ENCODE measurements at regions not wholly inside any gene's neighbourhood (a gene's known extent, or its start where the extent isn't known, plus 50 kb on each side); places are given as distances from the start of the nearest gene placed in this dataset.
"Not testable (repeated sequence)": the region's sequence is repeated elsewhere in the genome, so short reads cannot be mapped to it uniquely, and the experiment has no call there.

- in situ Hi-C loops (cut with HindIII; ENCODE audit: low sequenced_read_pairs): no loop called here
- no peak for DNase-seq (ENCODE audit: low spot score)
Observed at GRCh38 chr2:142426064-142426463, 295.2 kb upstream of the LRP1B start.

DNA sequence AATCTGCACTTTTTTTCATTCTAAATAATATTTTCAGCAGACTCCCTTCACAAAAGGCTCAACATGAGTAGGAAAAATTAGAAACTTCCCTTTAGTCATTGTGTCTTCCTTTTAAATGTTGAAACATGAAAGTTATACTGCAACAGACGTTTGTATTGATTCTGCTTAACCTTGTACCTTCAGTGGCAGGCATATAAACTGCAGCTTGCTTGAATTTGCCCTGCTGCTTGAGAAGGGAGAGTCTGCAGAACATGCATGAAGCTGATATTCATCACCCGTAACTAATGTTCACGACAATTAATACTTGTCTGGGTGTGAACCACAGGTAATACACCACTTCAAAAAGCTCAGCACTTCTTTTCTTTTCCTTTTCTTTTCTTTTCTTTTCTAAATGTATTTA lies 294.7 kb upstream of the LRP1B start:
- no peak for DNase-seq (ENCODE audit: low spot score)
- in situ Hi-C loops (cut with HindIII; ENCODE audit: low sequenced_read_pairs): no loop called here

GRCh38 chr2:142423603-142424002 lies 292.8 kb upstream of the LRP1B start:
- in situ Hi-C loops (cut with HindIII; ENCODE audit: low sequenced_read_pairs): no loop called here
- no peak for DNase-seq (ENCODE audit: low spot score)

GRCh38 chr2:142422769-142423168 lies 292.0 kb upstream of the LRP1B start:
- in situ Hi-C loops (cut with HindIII; ENCODE audit: low sequenced_read_pairs): no loop called here
- peak; percentile 30 for DNase-seq (ENCODE audit: low spot score)

GRCh38 chr2:142422041-142422440 lies 291.2 kb upstream of the LRP1B start:
- DNase-seq (ENCODE audit: low spot score): no peak
- in situ Hi-C loops (cut with HindIII; ENCODE audit: low sequenced_read_pairs): no loop called here

DNA sequence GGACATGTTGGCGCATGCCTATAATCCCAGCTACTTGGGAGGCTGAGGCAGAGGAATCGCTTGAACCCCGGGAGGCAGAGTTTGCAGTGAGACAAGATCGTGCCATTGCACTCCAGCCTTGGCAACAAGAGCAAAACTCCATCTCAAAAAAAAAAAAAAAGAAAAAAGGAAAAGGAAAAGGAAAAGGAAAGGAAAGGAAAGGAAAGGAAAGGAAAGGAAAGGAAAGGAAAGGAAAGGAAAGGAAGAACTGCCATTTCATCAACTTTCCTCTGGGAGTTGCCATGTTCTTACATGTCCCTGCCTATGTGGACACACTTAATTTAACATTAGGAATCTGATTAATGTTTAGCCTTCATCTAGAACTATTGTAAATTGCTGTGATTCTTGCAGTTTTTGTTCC lies 287.9 kb upstream of the LRP1B start:
- in situ Hi-C loops (cut with HindIII; ENCODE audit: low sequenced_read_pairs); DNase-seq (ENCODE audit: low spot score): not testable (repeated sequence)

DNA sequence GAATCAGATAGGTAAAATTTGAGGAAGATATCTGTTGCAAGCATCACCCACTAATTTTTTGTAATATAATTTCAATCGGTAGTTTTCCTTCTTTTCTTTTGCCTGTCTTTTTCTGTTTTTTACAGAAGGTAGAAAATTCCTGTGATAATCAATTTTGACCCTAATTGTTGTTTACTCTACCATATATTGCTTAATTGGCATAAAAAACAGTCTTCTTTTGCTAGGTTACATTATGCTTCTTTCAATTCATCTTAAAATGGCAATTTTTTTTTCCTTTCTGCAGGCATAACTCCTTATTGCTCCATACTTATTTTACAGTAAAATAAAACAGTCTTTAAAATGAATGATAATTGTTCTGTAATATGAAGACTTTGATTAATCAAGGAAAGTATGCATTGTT lies 286.2 kb upstream of the LRP1B start:
- in situ Hi-C loops (cut with HindIII; ENCODE audit: low sequenced_read_pairs): no loop called here
- DNase-seq (ENCODE audit: low spot score): no peak

GRCh38 chr2:142415461-142415860 lies 284.6 kb upstream of the LRP1B start:
- in situ Hi-C loops (cut with HindIII; ENCODE audit: low sequenced_read_pairs): no loop called here

DNA sequence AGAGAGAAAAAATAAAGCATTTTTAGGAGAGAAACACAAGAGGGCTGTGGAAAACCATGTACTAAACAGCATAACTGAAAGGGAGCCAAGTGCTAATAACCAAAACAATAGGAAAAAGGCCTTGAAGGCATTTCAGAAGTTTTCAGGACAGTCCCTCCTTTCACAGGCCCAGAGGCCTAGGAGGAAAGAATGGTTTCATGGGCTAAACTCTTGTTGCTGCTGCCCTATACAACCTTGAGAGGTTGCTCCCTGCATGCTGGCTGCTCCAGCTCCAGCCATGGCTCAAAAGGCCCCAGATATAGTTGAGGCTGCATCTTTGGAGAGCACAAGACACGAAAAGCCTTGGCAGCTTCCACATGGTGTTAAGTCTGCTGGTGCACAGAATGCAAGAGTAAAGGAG lies 267.4 kb upstream of the LRP1B start:
- DNase-seq (ENCODE audit: low spot score): no peak
- in situ Hi-C loops (cut with HindIII; ENCODE audit: low sequenced_read_pairs): no loop called here

More at GRCh38 chr2:142415461-142415860, 284.6 kb upstream of the LRP1B start:
- DNase-seq (ENCODE audit: low spot score): no peak

DNA sequence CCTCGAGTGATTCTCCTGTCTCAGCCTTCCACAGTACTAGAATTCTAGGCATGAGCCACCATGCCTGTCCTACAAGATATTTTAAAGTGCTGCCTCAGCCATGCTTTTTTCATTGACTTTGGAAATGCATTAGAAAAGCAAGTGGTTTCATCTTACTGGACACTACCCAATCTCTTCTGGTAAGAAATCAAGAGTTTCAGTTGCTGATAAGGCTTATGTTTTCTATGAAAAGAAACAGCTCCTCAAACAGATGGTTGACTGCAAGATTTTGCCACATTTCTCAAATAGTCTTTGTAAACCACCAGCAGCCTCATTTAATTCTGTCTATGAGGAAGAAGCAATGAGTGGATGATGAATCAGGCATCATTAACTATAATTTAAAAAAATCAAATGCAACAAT lies 264.5 kb upstream of the LRP1B start:
- in situ Hi-C loops (cut with HindIII; ENCODE audit: low sequenced_read_pairs): no loop called here
- no peak for DNase-seq (ENCODE audit: low spot score)

DNA sequence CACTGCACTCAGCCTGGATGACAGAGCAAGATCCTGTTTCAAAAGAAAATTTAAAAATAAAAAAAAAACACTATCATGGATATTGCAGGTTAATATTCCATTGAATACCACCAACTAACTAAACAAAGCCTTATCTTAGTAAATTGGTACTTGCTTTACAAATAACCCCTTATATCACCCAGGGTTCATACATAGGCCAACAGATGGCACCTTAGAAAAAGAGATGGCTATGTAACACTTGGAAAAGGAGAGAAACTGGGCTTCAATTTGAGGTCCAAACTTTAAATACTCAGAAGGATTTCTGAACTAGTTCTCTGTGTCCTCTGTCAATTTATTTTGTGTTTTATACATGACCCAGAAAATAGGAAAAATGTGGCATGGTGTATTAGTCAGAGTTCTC lies 249.6 kb upstream of the LRP1B start:
- no peak for DNase-seq (ENCODE audit: low spot score)
- in situ Hi-C loops (cut with HindIII; ENCODE audit: low sequenced_read_pairs): no loop called here

- DNase-seq (ENCODE audit: low spot score); in situ Hi-C loops (cut with HindIII; ENCODE audit: low sequenced_read_pairs): not testable (repeated sequence)
Observed at GRCh38 chr2:142362069-142362468, 231.3 kb upstream of the LRP1B start.

GRCh38 chr2:142347751-142348150 lies 216.9 kb upstream of the LRP1B start:
- in situ Hi-C loops (cut with HindIII; ENCODE audit: low sequenced_read_pairs): no loop called here
- DNase-seq (ENCODE audit: low spot score): no peak

DNA sequence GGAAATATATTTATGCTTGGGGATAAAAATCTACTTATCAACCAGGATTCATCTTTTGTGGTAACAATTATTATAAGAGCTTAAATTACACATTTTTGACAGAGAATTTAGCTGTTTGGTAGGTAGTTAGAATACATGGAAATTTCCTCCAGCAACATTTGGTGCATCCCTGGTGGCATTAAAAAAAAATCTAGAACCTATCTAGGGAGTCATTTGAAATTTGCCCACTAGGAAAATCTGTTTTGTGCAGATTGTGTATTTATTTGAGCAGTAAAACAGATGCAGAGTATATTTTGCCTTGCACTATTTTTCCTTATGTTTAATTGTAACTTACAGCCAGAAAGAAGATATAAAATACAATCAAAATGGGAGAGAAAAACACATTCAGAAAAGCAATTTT lies 208.4 kb upstream of the LRP1B start:
- in situ Hi-C loops (cut with HindIII; ENCODE audit: low sequenced_read_pairs): no loop called here
- peak; percentile 70 for DNase-seq (ENCODE audit: low spot score)

DNA sequence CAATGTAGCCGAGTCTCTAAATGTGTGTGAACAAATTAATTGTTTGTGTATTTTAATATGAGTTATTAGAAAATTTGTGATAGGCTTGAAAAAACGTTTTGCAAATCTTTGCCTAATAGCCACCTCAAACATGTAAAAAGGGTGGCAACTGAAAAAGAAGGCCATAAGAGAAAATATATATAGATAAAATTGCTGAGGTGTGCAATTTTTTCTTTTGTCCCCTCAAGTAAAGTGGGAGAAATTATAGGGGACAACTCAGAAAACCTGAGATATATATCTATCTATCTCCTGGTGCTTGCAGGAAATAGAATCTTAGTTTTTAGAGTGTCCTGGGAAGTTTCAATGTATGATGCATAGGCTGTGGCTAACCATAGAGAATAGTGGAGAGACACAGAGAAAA lies 201.4 kb upstream of the LRP1B start:
- DNase-seq (ENCODE audit: low spot score): no peak
- in situ Hi-C loops (cut with HindIII; ENCODE audit: low sequenced_read_pairs): no loop called here

- in situ Hi-C loops (cut with HindIII; ENCODE audit: low sequenced_read_pairs): no loop called here
- no peak for DNase-seq (ENCODE audit: low spot score)
Observed at GRCh38 chr2:142330458-142330857, 199.6 kb upstream of the LRP1B start.

- peak; percentile 77 for DNase-seq (ENCODE audit: low spot score)
- in situ Hi-C loops (cut with HindIII; ENCODE audit: low sequenced_read_pairs): no loop called here
Observed at GRCh38 chr2:142325870-142326269, 195.1 kb upstream of the LRP1B start.

- in situ Hi-C loops (cut with HindIII; ENCODE audit: low sequenced_read_pairs): no loop called here
- no peak for DNase-seq (ENCODE audit: low spot score)
Observed at GRCh38 chr2:142323206-142323605, 192.4 kb upstream of the LRP1B start.

DNA sequence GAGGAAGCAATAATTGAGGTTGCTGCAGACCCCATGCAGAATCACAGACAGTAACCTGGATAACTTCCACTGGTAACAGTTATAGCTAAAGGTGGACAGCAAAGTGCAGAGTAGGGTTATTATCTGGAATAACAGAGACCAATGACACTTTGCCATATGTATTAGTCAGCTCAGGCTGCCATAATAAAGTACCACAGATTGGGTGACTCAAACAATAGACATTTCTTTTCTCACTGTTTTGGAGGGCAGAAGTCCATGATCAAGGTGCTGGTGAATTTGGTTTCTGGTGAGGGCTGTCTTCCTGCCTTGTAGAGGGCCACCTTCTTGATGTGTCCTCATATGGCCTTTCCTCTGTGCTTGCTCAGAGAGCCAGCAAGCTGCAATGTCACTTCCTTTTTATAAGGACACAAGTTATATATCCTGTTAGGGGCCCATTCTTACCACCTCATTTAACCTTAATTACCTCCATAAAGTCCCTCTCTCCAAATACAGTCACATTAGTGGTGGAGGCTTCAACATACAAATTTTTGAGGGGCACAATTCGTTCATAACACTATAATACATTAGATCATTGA lies 191.0 kb upstream of the LRP1B start:
- in situ Hi-C loops (cut with HindIII; ENCODE audit: low sequenced_read_pairs): no loop called here
- DNase-seq (ENCODE audit: low spot score): no peak

- in situ Hi-C loops (cut with HindIII; ENCODE audit: low sequenced_read_pairs): no loop called here
- DNase-seq (ENCODE audit: low spot score): no peak
Observed at GRCh38 chr2:142320067-142320466, 189.3 kb upstream of the LRP1B start.

DNA sequence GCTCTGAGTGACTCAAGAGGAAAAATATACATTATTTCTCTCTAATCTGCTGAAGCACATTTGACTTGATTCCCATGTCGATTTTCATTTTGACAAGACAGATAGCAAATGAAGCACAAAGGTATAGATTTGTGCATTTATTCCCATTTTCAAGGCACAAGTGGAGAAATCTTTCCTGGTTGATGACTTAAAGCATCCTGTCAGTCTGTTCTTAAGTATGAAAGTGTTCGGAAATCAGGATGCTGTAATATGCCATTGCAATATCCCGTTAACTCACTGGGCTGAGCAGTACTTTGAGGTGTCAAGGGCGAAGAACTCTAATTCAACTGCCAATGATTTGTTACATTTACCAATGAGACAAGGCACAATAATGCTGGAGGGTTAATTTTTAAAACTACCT lies 185.2 kb upstream of the LRP1B start:
- no peak for DNase-seq (ENCODE audit: low spot score)
- in situ Hi-C loops (cut with HindIII; ENCODE audit: low sequenced_read_pairs): no loop called here

DNA sequence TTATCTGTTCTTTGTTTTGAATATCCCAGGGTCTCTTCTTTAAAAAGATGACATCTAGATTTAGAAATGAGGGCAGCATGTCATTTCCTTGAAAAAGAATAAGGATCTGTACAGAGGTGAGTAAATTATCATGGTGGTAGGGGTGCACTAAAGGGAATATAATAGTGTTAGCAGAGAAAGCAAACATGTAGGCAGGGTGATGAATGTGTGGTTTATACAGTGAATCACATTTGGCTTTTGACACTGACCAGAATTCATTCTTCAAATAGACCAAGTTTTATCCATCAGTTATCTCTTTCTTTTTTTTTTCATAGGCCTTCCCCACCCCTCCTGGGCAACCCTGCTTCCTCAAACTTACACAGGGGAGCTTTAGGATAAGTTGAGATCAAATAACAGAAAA lies 184.5 kb upstream of the LRP1B start:
- in situ Hi-C loops (cut with HindIII; ENCODE audit: low sequenced_read_pairs): no loop called here
- no peak for DNase-seq (ENCODE audit: low spot score)

Data from G401 (cell line).